ENCODE measurements at regions not wholly inside any gene's neighbourhood (a gene's known extent, or its start where the extent isn't known, plus 50 kb on each side); places are given as distances from the start of the nearest gene placed in this dataset.
"Not testable (repeated sequence)": the region's sequence is repeated elsewhere in the genome, so short reads cannot be mapped to it uniquely, and the experiment has no call there.

DNA sequence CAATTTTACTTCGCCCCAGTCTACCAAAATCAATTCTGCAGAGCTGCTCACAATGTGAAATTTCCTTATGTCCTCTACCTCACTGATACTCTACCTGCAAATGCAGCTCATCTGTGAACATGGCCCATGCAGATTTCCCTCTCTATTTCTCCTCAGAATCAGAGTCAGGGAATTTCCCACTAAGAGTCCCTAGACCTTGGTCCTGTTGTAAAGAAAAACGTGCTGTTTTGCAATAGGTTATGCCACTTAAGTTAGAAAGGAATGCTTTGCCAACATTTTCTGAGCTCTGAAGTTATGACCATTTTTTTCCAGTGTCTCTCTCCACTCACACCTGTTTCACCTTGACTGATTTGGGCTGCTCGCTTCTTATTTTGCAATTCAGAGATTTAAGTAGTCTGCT, 524.0 kb downstream of the TTLL7 start:
- DNase-seq; H3K4me3 ChIP-seq; H3K4me1 ChIP-seq (replicated peaks in 1 of 2); H3K36me3 ChIP-seq (replicated peaks in 1 of 2); H3K9me3 ChIP-seq (replicated peaks in 1 of 3); intact Hi-C loops (cut with DNase I); H3K27ac ChIP-seq; H3K27me3 ChIP-seq: not testable (repeated sequence)
- WGBS, 4 donors, result 54 to 70% (median 65%) methylated on average over 3 of the region's 3 CpGs

DNA sequence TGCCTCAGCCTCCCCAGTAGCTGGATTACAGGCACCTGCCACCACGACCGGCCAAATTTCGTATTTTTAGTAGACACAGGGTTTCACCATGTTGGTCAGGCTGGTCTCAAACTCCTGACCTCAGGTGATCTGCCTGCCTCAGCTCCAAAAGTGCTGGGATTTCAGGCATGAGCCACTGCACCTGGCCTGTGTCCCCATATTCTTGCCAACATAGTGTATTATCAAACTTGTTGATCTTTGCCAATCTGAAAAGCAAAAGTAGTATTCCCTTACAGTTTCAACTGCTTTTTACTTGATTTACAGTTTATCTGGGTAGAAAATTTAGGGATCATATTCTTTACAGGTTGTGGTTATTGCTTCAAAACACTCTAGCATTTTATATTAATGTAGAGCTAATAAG, 524.9 kb downstream of the TTLL7 start:
- H3K27me3 ChIP-seq; H3K36me3 ChIP-seq (replicated peaks in 1 of 2); intact Hi-C loops (cut with DNase I); H3K9me3 ChIP-seq (replicated peaks in 1 of 3); DNase-seq; H3K4me1 ChIP-seq (replicated peaks in 1 of 2); H3K4me3 ChIP-seq; H3K27ac ChIP-seq: not testable (repeated sequence)
- 93 to 97% (median 93%) methylated on average over 3 of the region's 3 CpGs; no CpG with 5 or more reads in 1 of the 4 donors for WGBS, 4 donors

DNA sequence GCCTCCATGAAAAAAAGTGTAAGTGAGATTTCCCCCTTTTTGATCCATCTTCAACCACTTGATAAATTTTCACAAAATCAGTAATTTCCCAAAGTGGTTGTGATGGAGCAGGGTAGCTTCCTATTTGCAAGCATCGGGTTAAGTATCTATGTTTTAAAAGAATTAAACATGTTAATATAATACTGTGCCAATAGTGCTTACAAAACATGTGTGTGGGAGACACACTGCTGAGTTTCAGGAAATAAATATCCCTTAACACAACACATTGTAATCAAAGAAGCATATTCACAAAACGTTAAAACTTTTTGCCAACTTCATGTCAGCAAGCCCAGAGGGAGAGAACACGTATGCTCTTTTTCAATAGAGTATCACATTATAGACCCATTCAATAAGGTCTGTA, 526.9 kb downstream of the TTLL7 start:
- H3K27ac ChIP-seq; H3K9me3 ChIP-seq (replicated peaks in 1 of 3); H3K4me1 ChIP-seq (replicated peaks in 1 of 2); intact Hi-C loops (cut with DNase I); H3K4me3 ChIP-seq; DNase-seq; H3K36me3 ChIP-seq (replicated peaks in 1 of 2); H3K27me3 ChIP-seq: not testable (repeated sequence)
- WGBS, 4 donors, result 51 to 63% (median 58%) methylated on average over 3 of the region's 3 CpGs

DNA sequence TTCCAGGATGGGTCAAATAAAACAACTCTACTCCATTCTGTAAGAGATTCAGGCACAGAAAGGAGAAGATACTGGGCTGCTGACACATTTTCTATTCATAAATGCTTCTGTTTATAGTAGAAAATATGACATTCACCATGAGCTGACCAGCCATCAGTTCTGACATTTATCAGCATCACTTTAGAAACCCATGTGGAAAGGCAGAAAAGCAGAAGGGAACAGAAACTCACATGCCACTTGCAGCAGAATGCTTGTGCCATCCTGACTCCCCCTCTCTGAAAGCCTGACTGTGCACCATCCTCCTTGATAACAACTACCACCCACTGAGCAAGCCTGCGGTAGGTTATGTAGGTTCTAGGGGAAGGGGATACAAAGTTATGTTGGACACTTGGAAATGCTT, 527.7 kb downstream of the TTLL7 start:
- H3K9me3 ChIP-seq (replicated peaks in 1 of 3); H3K27ac ChIP-seq; intact Hi-C loops (cut with DNase I); H3K4me1 ChIP-seq (replicated peaks in 1 of 2); H3K36me3 ChIP-seq (replicated peaks in 1 of 2); H3K4me3 ChIP-seq; H3K27me3 ChIP-seq; DNase-seq: not testable (repeated sequence)
- WGBS, 4 donors, result 90 to 100% (median 98%) methylated on average over 1 of the region's 1 CpG

DNA sequence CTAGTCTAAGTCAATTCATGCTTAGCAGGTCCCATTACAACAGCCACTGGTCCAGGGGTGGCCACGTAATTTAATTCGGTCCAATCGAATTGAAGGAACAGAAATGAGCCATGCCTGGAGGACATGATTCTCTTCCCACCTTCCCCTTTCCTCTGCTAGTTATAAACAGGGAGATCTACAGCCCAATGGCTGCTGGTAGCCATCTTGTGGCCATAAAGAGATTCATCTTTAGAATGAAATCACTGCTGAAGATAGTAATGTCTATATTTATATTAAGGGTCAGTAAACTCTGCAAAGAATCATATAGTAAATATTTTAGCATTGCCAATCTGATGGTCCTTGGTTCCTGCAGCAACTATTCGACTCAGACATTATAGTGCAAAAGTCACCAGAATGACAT, 530.6 kb downstream of the TTLL7 start:
- DNase-seq; H3K4me3 ChIP-seq; H3K4me1 ChIP-seq (replicated peaks in 1 of 2); intact Hi-C loops (cut with DNase I); H3K36me3 ChIP-seq (replicated peaks in 1 of 2); H3K9me3 ChIP-seq (replicated peaks in 1 of 3); H3K27ac ChIP-seq; H3K27me3 ChIP-seq: not testable (repeated sequence)
- WGBS, 4 donors, result 89 to 95% (median 91%) methylated on average over 4 of the region's 4 CpGs

DNA sequence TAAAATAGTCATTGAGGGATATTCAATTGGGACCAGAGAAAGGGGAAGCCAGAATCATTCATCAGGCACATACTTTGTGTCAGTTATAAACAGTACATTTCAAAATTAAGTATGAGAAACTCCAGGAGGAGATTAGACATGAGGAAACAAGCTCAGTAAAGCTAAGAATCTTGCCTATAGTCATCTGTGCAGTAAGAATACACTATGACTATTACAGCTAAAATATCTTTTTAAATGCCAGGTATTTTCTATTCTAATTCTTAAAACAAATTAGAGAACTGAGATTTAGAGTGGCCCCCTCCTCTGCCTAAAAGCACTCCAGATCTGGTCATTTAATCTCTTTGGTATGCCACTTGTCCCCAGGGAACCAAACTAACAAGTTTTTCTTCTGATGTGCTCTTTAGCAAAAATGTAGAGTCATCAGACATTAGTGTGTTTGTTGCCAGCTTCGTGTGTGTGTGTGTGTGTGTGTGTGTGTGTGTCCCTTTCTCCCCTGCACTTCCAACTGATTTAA, 541.1 kb downstream of the TTLL7 start:
- H3K4me1 ChIP-seq (replicated peaks in 1 of 2); H3K27me3 ChIP-seq; H3K36me3 ChIP-seq (replicated peaks in 1 of 2); H3K9me3 ChIP-seq (replicated peaks in 1 of 3); DNase-seq; intact Hi-C loops (cut with DNase I); H3K27ac ChIP-seq; H3K4me3 ChIP-seq: not testable (repeated sequence)
- WGBS, 4 donors, result 43 to 58% (median 48%) methylated on average over 1 of the region's 1 CpG

DNA sequence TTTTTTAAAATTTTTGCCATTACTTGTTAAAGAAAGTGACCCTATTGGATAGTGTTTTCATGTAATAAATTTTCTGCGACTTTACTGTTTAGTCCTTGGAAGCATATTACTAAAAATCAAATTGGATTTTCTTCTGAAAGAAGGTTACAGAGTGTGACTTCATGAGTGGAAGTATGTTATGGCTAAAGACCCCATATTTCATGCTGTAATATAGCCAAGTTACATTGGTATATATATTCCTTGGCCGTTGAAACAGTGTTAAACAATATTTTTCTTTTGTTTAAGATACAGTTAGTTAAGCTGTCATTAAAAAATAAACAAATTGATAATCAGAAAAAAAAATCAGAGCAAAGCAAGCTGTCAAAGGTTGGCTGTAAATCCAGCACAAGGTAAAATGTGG, 541.7 kb downstream of the TTLL7 start:
- H3K27me3 ChIP-seq; H3K36me3 ChIP-seq (replicated peaks in 1 of 2); H3K4me3 ChIP-seq; H3K4me1 ChIP-seq (replicated peaks in 1 of 2); DNase-seq; H3K27ac ChIP-seq; intact Hi-C loops (cut with DNase I); H3K9me3 ChIP-seq (replicated peaks in 1 of 3): not testable (repeated sequence)
- WGBS, 4 donors, result 54 to 65% (median 62%) methylated on average over 2 of the region's 2 CpGs

DNA sequence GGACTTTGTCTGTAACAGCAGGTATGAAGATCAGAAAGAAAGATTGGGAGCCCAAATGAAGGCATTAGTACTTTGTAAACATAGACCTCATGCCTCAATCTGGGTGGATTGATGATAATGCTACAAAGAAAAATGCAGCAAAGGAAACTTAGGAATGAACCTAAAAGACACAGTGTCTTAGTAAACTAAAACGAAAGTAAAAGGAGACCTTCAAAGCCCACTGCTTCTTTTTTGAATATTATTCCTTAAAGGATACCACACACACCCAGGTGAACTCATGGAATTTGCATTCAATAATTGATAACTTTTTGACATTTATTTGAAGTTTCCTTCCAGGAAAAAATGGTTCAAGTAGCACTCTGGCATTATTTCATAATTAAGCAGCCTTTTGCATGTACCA, 543.2 kb downstream of the TTLL7 start:
- H3K27me3 ChIP-seq; intact Hi-C loops (cut with DNase I); H3K36me3 ChIP-seq (replicated peaks in 1 of 2); H3K4me3 ChIP-seq; H3K9me3 ChIP-seq (replicated peaks in 1 of 3); H3K4me1 ChIP-seq (replicated peaks in 1 of 2); H3K27ac ChIP-seq; DNase-seq: not testable (repeated sequence)
- 17 to 28% (median 18%) methylated on average over 1 of the region's 1 CpG for WGBS, 4 donors

DNA sequence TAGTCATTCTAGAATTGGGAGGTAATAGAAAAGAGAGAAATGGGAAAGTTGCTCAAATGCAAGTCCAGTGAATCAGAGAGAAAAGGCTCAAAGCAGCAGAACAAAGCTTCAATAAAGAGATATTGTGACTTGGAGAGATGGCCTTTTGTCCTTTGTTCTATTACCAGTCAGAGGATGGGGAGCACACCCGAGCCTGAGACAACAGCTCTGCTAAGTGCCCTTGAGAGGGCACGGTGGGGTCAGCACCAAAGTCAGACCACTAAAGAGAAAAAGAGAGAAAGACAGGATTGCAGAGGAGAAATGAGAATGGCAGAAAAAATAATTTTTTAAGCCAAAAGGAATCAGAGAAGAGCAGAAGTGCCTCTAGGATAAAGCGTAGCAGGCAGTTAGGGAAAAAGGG, 553.1 kb downstream of the TTLL7 start:
- DNase-seq; H3K27ac ChIP-seq; H3K4me1 ChIP-seq (replicated peaks in 1 of 2); H3K36me3 ChIP-seq (replicated peaks in 1 of 2); H3K9me3 ChIP-seq (replicated peaks in 1 of 3); H3K4me3 ChIP-seq; intact Hi-C loops (cut with DNase I); H3K27me3 ChIP-seq: not testable (repeated sequence)
- WGBS, 4 donors, result 69 to 86% (median 72%) methylated on average over 2 to 3 of the region's 3 CpGs

DNA sequence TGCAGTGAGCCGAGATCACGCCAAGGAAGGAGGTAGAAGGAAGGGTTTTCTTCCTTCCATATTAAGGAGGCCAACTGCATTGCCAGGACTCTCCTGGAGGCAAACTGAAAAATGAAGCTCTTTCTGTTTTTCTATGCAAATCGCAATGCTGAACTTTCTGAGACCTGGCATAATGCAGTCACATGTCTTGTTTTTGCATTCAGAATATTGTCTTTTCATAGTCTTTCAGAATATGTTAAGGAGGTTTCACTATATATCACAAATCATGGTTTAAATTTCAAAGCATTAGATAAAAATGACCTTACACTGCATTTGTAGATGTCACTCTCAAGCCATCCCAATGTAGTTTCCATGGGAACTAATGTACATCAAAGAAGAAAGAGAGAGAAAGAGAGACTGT, 556.5 kb downstream of the TTLL7 start:
- H3K27me3 ChIP-seq; DNase-seq; H3K4me3 ChIP-seq; intact Hi-C loops (cut with DNase I); H3K27ac ChIP-seq; H3K36me3 ChIP-seq (replicated peaks in 1 of 2); H3K4me1 ChIP-seq (replicated peaks in 1 of 2); H3K9me3 ChIP-seq (replicated peaks in 1 of 3): not testable (repeated sequence)
- 91 to 94% (median 94%) methylated on average over 3 of the region's 3 CpGs; no CpG with 5 or more reads in 1 of the 4 donors for whole genome bisulfite sequencing, 4 donors

DNA sequence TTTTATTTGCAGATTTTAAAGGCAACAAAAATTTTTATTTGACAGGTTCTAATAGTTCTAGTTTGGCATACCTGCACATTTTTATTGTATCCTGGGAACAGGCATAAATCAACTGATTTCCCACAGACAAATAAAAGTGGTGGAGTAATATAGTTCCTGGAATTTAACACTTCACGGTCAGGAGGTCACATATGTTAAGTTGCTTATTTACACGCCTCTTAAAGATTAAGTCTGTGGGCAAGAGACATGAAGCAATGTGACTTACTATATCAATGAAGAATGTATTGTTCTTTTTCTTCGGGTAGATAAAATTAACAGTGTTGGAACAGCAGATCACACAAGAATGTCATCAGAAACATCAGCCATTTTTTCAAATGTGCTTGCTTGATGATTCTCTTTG, 558.3 kb downstream of the TTLL7 start:
- H3K27ac ChIP-seq; H3K4me3 ChIP-seq; H3K27me3 ChIP-seq; H3K9me3 ChIP-seq (replicated peaks in 1 of 3); intact Hi-C loops (cut with DNase I); H3K4me1 ChIP-seq (replicated peaks in 1 of 2); H3K36me3 ChIP-seq (replicated peaks in 1 of 2); DNase-seq: not testable (repeated sequence)
- 79 to 94% (median 84%) methylated on average over 2 to 3 of the region's 3 CpGs for WGBS, 4 donors

DNA sequence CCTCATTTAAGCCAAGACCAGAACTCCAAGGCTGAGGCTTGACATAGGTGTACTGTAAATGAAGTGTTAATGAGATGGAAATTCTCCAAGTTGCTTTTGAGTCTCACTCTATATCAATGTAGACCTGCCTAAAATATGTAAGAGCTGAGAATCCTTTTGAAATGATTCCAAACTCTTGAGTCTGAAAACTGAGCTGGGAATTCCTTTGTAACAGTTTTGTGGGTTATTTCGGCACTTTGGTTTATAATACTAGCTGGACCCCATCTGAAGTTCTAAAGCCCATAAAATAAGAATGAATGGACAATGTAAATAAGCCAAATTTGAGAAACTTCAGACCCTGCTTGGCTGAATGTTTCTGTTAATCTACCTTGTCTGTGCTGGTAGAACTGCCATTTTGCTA, 558.9 kb downstream of the TTLL7 start:
- H3K27ac ChIP-seq; intact Hi-C loops (cut with DNase I); DNase-seq; H3K27me3 ChIP-seq; H3K9me3 ChIP-seq (replicated peaks in 1 of 3); H3K4me1 ChIP-seq (replicated peaks in 1 of 2); H3K36me3 ChIP-seq (replicated peaks in 1 of 2); H3K4me3 ChIP-seq: not testable (repeated sequence)
- 83 to 93% (median 92%) methylated on average over 1 of the region's 1 CpG for WGBS, 4 donors

All from adrenal gland (tissue), 9 donors.